CD4-positive, alpha-beta T cell (primary cell): ENCODE measurements at regions not wholly inside any gene's neighbourhood (a gene's known extent, or its start where the extent isn't known, plus 50 kb on each side); places are given as distances from the start of the nearest gene placed in this dataset.
"Not testable (repeated sequence)": the region's sequence is repeated elsewhere in the genome, so short reads cannot be mapped to it uniquely, and the experiment has no call there.

Experiments used
- ATAC-seq: fragments of 200-7000 bp; cut with Tn5 transposase; one replicate; pipeline ENCODE4 v1.10.0; 2022; ENCODE audit warnings: mild to moderate bottlenecking; ENCODE audit not compliant: poor library complexity
- CTCF ChIA-PET: fragments of 350-600 bp; sonication (Branson Sonifier 250); formaldehyde crosslinking; loops from one replicate; lab custom pipeline; 2021; ENCODE audit warnings: antibody characterized with exemption, inconsistent platforms; lab: Charles Lee
- POLR2A ChIA-PET: fragments of 350-600 bp; sonication (Branson Sonifier 250); formaldehyde crosslinking; loops from one replicate; lab custom pipeline; 2021; ENCODE audit warnings: antibody characterized with exemption, inconsistent platforms; lab: Charles Lee
- DNase-seq, 14 experiments: peaks; one replicate each; pipeline ENCODE4 v3.0.0-alpha.2; 2013 to 2020; ENCODE audit warnings: mixed read lengths in 2 of 14
- H3K27ac ChIP-seq, 2 donors: one replicate each; pipeline versions ENCODE4 v1.5.1 to v1.7.0; 2013; ENCODE audit warnings: low read length in 2 of 2, low read depth in 1 of 2, mild to moderate bottlenecking in 1 of 2
- H3K27me3 ChIP-seq, 2 experiments: 1 replicate in 1 of 2; 2 replicates in 1 of 2; pipeline versions ENCODE4 v1.6.1 to v1.7.0; 2013; ENCODE audit warnings: low read length in 2 of 2, control low read depth in 1 of 2, mild to moderate bottlenecking in 1 of 2, moderate library complexity in 1 of 2; ENCODE audit not compliant: insufficient read depth in 2 of 2, control insufficient read depth in 1 of 2
- H3K36me3 ChIP-seq: one replicate; pipeline ENCODE4 v1.6.1; 2013; ENCODE audit warnings: low read length, control low read depth; ENCODE audit not compliant: insufficient read depth
- H3K4me1 ChIP-seq: one replicate; pipeline ENCODE4 v1.6.1; 2013; ENCODE audit warnings: low read length, control low read depth; ENCODE audit not compliant: insufficient read depth
- H3K4me3 ChIP-seq: one replicate; pipeline ENCODE4 v1.5.1; 2013; ENCODE audit warnings: mild to moderate bottlenecking, low read length, moderate library complexity
- H3K9me3 ChIP-seq, 2 experiments: 1 replicate in 1 of 2; 2 replicates in 1 of 2; pipeline versions ENCODE4 v1.6.1 to v1.7.0; 2013; ENCODE audit warnings: low read length in 2 of 2, mild to moderate bottlenecking in 2 of 2, control low read depth in 1 of 2, moderate library complexity in 1 of 2; ENCODE audit not compliant: control insufficient read depth in 1 of 2, insufficient read depth in 1 of 2
- H3K27ac Mint-ChIP-seq: one replicate; pipeline ENCODE4 v1.8.0; 2020; ENCODE audit warnings: mixed read lengths
- H3K27me3 Mint-ChIP-seq: one replicate; pipeline ENCODE4 v1.8.0; 2021; ENCODE audit warnings: mixed read lengths
- H3K36me3 Mint-ChIP-seq: one replicate; pipeline ENCODE4 v1.8.0; 2021; ENCODE audit warnings: low read depth, mixed read lengths
- H3K4me1 Mint-ChIP-seq: one replicate; pipeline ENCODE4 v1.8.0; 2021; ENCODE audit warnings: low read depth, mixed read lengths
- H3K4me3 Mint-ChIP-seq: one replicate; pipeline ENCODE4 v1.8.0; 2020; ENCODE audit warnings: mild to moderate bottlenecking, mixed read lengths
- H3K9me3 Mint-ChIP-seq: one replicate; pipeline ENCODE4 v1.8.0; 2020; ENCODE audit warnings: mixed read lengths
- intact Hi-C, 2 experiments: fragments of 100-400 bp; cut with DNase I in 1 of 2; cut with micrococcal nuclease in 1 of 2; formaldehyde crosslinking; loops; one replicate each; pipeline versions ENCODE4 v1.15.1 to v1.9.0; 2023 to 2025; cut with DNase I, micrococcal nuclease

DNA sequence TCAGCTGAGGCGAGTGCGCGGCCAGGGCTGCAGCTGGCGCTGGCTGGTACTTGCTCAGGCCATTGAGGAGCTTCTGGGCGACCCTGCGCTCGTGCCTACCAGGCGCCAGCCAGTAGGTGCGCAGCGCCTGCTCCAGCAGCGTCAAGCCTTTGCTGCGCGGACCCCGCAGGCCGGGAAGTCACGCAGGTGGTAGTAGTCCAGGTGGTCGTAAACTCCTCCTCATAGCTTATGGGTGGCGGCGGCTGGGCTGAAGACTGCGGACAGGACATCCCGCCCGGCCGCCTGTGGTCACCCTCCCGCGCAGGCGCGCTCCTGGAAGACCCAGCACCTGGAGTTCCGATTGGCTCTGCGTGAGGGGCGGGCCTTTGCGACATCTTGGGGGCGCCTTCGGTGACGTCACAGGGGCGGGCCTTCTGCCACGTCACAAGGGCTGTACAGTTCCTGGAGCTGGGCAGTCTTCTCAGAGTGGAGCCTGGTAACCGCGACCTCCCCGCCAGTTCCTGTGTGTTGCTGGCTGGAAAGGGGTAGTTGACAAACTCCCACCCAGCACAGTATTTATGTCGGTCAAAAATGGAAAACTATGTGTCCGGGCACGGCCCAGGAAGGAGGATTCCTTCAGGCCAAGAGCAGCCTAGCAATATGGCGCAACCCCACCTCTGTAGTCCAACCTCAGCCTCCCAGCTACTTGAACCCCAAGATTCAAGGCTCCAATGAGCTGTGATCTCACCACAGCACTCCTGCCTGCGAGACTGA is 102.2 kb upstream of the VKORC1L1 start:
- H3K4me3 Mint-ChIP-seq: peak overlapping the region; percentile 96
- H3K4me3 ChIP-seq: peak overlapping the region; percentile 83
- H3K36me3 Mint-ChIP-seq: not testable (repeated sequence)

DNA sequence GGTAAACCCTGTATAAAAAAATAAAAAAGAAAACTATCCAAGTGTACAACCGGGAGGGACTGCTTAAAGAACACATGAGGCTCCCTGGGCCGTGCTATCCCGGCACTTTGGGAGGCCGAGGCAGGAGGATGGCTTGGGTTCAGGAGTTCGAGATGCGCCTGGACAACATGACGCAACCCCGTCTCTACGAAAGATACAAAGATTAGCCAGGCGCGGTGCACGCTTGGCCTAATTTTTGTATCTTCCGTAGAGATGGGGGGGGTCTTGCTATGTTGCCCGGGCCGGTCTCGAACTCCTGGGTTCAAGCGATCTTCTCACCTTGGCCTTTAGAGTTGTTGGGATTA is 101.7 kb upstream of the VKORC1L1 start:
- intact Hi-C loops: loop anchor here (2.0 to 5.0 kb wide), 2 partner anchors 20 to 101 kb away; partner anchors contain the start of gene VKORC1L1 (in 1 of the 2)
- H3K36me3 ChIP-seq, H3K9me3 ChIP-seq, H3K9me3 Mint-ChIP-seq, CTCF ChIA-PET, H3K27me3 Mint-ChIP-seq, H3K4me1 ChIP-seq, H3K27me3 ChIP-seq, H3K36me3 Mint-ChIP-seq, ATAC-seq: not testable (repeated sequence)
- peak in 1 of 14 experiments; percentile 49 for DNase-seq
- POLR2A ChIA-PET: interaction anchor here (0.9 to 1.6 kb wide), 2 partner anchors 20 to 722 kb away, joined by 3 to 14 read pairs; no protein-coding TSS in a partner anchor
- Mint-ChIP-seq H3K4me3 (peak overlapping the region; percentile 96), H3K4me1 (peaks cover 17% of the 10 kb centered on the region), H3K27ac (peak overlapping the region; percentile 100)
- Histone ChIP-seq H3K27ac (peak overlapping the region; percentile 71 to 80), H3K4me3 (peak overlapping the region; percentile 83)

More for the DNA sequence above, 102.2 kb upstream of the VKORC1L1 start:
- H3K27me3 Mint-ChIP-seq, H3K27me3 ChIP-seq, H3K9me3 ChIP-seq, H3K4me1 ChIP-seq, H3K9me3 Mint-ChIP-seq, H3K36me3 ChIP-seq, CTCF ChIA-PET: not testable (repeated sequence)
- H3K4me1 Mint-ChIP-seq: peaks cover 17% of the 10 kb centered on the region
- H3K27ac ChIP-seq: peak overlapping the region; percentile 71 to 80
- DNase-seq (peak; percentile 85 to 97 (median 92)), ATAC-seq (peak; percentile 96)
- peak overlapping the region; percentile 100 for H3K27ac Mint-ChIP-seq
- intact Hi-C loops: loop anchor here (2.0 to 5.0 kb wide), 2 partner anchors 20 to 102 kb away; partner anchors contain the start of gene VKORC1L1 (in 1 of the 2)
- POLR2A ChIA-PET: interaction anchor here (0.9 to 1.6 kb wide), 3 partner anchors 19 to 1224 kb away, joined by 3 to 14 read pairs (median 5); partner anchors contain the start of gene SBDS

DNA sequence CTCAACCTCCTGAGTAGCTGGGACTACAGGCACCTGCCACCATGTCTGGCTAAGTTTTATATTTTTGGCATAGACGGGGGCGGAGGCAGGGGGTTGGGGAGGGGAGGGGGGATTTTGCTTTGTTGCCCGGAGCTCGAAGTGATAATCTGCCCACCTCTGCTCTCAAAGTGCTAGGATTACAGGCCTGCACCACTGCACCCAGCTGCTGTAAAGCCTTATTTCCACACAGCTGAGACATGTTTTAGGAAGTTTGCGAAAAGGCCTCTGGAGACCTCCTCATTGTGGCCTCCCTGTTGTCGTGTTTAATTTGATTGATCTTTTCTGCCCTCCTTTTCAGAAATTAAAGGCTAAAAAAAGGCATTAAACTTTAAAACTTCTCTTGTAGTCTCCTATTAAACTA is 96.2 kb upstream of the VKORC1L1 start:
- CTCF ChIA-PET, POLR2A ChIA-PET, H3K27ac ChIP-seq, H3K27me3 ChIP-seq, H3K27me3 Mint-ChIP-seq, H3K9me3 Mint-ChIP-seq, H3K9me3 ChIP-seq, H3K4me1 ChIP-seq, H3K27ac Mint-ChIP-seq, H3K36me3 ChIP-seq, H3K36me3 Mint-ChIP-seq, ATAC-seq, H3K4me3 ChIP-seq, DNase-seq, H3K4me3 Mint-ChIP-seq, intact Hi-C loops, H3K4me1 Mint-ChIP-seq: not testable (repeated sequence)

DNA sequence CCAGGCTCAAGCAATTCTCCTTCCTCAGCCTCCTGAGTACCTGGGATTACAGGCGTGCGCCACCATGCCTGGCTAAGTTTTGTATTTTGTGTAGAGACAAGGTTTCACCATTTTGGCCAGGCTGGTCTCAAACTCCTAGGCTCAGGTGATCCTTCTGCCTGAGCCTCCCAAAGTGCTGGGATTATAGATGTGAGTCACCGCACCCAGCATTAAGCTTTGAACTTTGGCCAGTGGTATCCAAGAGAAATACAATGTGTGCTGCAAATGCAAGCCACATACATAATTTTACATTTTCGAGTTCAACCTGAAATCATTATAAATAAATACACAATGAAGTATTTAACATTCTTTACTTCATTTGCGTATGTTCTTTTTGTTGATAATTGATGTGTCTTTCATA is 82.9 kb upstream of the VKORC1L1 start:
- H3K4me3 Mint-ChIP-seq, CTCF ChIA-PET, H3K4me1 Mint-ChIP-seq, H3K4me3 ChIP-seq, POLR2A ChIA-PET, H3K9me3 ChIP-seq, H3K9me3 Mint-ChIP-seq, H3K27ac ChIP-seq, DNase-seq, H3K36me3 ChIP-seq, H3K36me3 Mint-ChIP-seq, intact Hi-C loops, H3K27me3 ChIP-seq, H3K27ac Mint-ChIP-seq, ATAC-seq, H3K4me1 ChIP-seq, H3K27me3 Mint-ChIP-seq: not testable (repeated sequence)

DNA sequence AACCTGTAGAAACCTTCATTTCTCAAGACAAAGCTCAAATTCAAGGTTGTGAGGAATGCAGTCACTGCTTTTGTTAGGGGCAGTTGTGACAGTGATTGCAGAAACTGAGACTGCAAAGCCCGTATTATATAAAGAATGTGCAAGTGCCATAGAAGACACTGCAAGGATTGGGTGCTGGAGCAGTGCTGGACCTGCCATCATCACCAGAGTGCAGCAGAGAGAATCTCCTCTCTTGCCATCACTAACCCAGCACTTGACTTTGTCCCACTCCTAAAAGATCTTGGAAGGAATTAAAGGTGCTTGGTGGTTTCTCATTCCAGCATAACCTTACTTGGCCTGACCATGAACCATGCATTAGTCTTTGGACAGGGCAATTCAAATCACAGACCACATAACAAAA is 81.1 kb upstream of the VKORC1L1 start:
- H3K27me3 ChIP-seq, intact Hi-C loops, POLR2A ChIA-PET, H3K27me3 Mint-ChIP-seq, H3K4me1 ChIP-seq, H3K4me1 Mint-ChIP-seq, H3K4me3 Mint-ChIP-seq, H3K9me3 ChIP-seq, H3K36me3 ChIP-seq, H3K27ac ChIP-seq, H3K36me3 Mint-ChIP-seq, ATAC-seq, H3K27ac Mint-ChIP-seq, DNase-seq, CTCF ChIA-PET, H3K9me3 Mint-ChIP-seq, H3K4me3 ChIP-seq: not testable (repeated sequence)

DNA sequence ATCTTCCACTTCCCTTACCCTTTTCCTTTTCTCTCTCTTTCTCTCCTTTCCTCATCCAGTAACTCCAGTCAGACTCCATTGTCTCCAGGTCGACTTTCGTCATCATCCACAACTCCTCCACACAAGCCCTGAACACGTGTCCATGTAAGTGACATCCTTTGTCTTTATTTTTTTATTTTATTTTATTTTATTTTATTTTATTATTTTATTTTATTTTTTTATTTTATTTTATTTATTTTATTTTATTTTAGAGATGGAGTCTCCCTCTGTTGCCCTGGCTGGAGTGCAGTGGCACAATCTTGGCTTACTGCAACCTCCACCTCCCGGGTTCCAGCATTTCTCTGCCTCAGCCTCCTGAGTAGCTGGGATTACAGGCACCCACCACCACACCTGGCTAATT is 80.1 kb upstream of the VKORC1L1 start:
- not testable (repeated sequence) for H3K4me3 Mint-ChIP-seq, H3K27me3 Mint-ChIP-seq, H3K9me3 Mint-ChIP-seq

DNA sequence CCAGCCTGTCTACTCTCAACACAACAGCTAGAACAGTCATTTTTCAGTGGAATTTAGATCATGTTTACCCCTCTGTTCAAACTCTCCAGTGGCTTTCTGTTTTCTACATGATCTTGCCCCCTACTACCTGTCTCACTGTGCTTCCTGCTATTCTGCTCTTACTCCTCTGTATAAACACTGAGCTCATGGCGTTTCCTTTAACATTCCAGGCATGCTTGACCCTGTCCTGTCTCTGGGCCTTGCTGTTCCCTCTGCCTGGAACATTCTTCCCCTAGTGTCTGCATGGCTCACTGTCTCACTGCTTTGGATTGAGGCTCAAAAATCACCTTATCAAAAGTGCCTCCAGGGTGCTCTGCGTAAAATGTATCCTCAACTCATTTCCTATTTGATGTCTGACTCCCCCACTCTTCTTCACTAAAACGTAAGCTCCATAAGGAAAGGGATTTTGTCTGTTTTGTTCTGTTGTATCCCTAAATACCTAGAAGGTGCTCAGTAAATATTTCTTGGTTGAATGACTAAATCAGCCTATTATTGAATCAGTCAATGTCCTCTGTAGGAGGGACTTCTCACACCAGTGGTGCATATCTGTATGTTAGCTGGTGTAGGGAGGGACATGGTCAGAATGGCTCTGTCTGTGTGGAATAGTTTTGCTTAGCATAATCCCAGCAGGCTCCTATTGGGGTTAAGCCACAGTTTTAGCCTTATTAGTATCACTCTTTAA is 78.0 kb upstream of the VKORC1L1 start:
- H3K4me1 ChIP-seq, H3K9me3 ChIP-seq, H3K36me3 ChIP-seq, H3K36me3 Mint-ChIP-seq, H3K9me3 Mint-ChIP-seq, H3K4me3 ChIP-seq, H3K4me3 Mint-ChIP-seq, H3K27me3 ChIP-seq, H3K27ac Mint-ChIP-seq, H3K4me1 Mint-ChIP-seq, CTCF ChIA-PET, ATAC-seq, POLR2A ChIA-PET, DNase-seq, intact Hi-C loops, H3K27ac ChIP-seq, H3K27me3 Mint-ChIP-seq: not testable (repeated sequence)

More for the DNA sequence above, 80.1 kb upstream of the VKORC1L1 start:
- H3K27ac ChIP-seq, H3K27ac Mint-ChIP-seq, intact Hi-C loops, DNase-seq, POLR2A ChIA-PET, H3K36me3 ChIP-seq, H3K4me1 Mint-ChIP-seq, H3K27me3 ChIP-seq, ATAC-seq, H3K4me1 ChIP-seq, H3K9me3 ChIP-seq, CTCF ChIA-PET, H3K36me3 Mint-ChIP-seq, H3K4me3 ChIP-seq: not testable (repeated sequence)
